ENCODE measurements at regions not wholly inside any gene's neighbourhood (a gene's known extent, or its start where the extent isn't known, plus 50 kb on each side); places are given as distances from the start of the nearest gene placed in this dataset.

DNA sequence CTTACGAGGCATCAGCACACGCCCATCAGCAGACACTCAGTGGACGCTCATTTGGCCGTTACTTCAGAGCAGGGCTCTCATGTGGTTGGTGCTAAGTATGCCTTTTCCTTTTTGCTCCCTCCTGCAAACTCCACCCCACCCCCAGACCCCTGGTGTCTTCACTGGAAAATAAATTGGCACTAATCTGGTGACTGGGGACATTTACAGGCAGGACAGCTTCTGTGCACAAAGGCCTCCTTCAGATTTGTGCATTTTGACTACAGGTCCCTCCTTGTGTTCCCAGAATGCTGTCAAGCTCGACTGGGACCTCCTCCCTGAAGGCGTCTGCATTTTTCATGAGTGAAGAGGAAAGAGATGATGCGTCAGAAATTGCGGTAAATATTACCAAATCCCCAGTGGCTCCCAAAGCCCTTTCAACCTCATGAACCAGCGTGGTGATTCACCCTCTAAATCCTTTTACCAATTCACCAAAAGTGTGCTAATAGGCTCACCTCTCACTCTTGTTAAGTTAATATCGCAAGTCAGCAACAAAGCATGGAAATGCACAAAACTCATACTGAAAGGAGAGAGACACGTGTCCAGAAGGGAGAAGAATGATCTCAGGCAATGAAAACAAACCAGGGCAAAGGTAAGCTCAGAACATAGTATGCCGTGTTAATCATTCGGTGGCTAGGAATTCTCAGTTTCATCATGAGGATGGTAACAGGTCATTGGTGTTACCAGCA is 119.0 kb downstream of the NKX6-1 start:
- H3K4me3 ChIP-seq (ENCODE audit: low read length), result no peak overlapping the region
- TF ChIP-seq, protein P1, sequence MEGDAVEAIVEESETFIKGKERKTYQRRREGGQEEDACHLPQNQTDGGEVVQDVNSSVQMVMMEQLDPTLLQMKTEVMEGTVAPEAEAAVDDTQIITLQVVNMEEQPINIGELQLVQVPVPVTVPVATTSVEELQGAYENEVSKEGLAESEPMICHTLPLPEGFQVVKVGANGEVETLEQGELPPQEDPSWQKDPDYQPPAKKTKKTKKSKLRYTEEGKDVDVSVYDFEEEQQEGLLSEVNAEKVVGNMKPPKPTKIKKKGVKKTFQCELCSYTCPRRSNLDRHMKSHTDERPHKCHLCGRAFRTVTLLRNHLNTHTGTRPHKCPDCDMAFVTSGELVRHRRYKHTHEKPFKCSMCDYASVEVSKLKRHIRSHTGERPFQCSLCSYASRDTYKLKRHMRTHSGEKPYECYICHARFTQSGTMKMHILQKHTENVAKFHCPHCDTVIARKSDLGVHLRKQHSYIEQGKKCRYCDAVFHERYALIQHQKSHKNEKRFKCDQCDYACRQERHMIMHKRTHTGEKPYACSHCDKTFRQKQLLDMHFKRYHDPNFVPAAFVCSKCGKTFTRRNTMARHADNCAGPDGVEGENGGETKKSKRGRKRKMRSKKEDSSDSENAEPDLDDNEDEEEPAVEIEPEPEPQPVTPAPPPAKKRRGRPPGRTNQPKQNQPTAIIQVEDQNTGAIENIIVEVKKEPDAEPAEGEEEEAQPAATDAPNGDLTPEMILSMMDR (conservative IDR thresholded peaks at IDR 0.05; ENCODE audit: low read length), result no peak
- peak; percentile 78 for DNase-seq (ENCODE audit: low read depth)

DNA sequence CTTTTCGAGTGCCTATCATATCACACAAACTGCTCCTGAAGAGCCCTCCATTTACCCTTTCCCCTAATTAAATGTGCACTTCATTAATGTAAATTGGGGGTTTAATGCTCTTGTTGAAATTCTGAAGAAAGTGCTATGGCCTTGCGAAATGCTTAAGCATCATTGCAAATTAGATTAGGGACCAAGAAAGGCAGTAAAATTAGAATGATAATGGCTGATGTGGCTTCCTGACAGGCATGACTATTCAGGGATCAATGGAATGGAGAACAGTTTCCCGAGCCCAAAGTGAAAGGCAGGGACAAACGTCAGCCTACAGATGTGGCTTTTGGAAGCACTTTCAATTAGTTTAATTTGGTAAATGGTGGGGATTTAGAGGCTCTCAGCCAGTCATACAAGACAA is 120.1 kb downstream of the NKX6-1 start:
- H3K4me3 ChIP-seq (ENCODE audit: low read length), result no peak overlapping the region
- no peak for DNase-seq (ENCODE audit: low read depth)
- TF ChIP-seq, protein P1 (conservative IDR thresholded peaks at IDR 0.05; ENCODE audit: low read length), result no peak

DNA sequence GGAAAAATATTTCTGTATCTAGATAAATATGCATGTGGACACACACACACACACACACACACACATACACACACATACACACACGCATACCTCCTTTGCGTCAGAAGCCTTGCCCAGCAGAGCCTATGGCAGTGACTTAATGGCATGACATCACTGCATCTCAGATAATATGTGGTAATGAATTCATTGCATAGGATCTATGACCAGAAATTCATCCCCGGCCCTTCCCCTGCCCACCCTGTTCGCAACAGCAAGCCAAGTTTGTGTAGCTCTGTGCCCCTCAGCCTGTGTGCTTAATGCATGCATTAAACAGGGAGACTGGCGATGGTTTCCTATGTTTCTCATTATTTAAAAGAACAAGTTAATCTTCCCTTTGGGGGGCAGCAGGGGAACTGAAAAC is 120.7 kb downstream of the NKX6-1 start:
- H3K4me3 ChIP-seq (ENCODE audit: low read length), result no peak overlapping the region
- TF ChIP-seq, protein P1 (conservative IDR thresholded peaks at IDR 0.05; ENCODE audit: low read length), result no peak

DNA sequence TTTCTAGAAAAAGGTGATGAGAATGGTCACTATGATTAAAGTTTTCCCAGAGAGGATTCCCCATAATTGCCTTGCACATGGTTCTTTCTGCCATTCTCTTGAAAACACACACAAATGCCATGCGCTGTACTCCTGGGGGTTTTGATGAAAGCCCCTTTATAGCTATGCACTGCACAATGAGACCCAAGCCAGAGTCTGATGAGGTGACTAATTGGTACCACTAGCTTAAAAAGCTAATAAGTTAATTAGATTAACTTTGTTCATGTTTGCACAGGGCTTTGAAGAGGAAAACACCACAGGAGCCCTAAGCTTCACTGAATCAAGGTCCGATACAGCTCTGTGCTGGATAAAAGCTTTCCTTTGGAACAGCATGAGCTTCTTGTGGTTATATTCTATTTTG is 132.2 kb downstream of the NKX6-1 start:
- TF ChIP-seq, protein P1 (conservative IDR thresholded peaks at IDR 0.05; ENCODE audit: low read length), result no peak
- no peak for DNase-seq (ENCODE audit: low read depth)
- H3K4me3 ChIP-seq (ENCODE audit: low read length), result no peak overlapping the region

More for the DNA sequence above, 120.7 kb downstream of the NKX6-1 start:
- DNase-seq (ENCODE audit: low read depth), result no peak

DNA sequence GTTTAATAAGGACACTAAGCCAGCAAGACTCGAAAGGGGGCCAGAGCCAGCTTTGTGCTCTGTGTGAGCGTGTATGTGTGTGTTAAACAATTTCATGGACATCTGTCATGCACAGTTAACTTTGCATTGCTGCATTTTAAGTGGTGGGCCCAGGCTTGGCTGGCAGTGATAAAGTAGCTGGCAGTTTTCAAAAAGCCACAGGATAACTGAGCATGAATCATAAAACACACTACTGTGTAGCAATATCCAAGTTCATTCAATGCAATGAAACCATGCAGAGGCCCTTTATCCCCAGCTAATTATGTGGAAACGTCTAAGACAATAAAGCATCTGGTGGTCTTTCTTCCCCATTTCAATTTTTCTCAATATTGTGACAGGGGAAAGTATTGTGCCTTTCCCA is 132.9 kb downstream of the NKX6-1 start:
- TF ChIP-seq, protein P1 (conservative IDR thresholded peaks at IDR 0.05; ENCODE audit: low read length), result no peak
- DNase-seq (ENCODE audit: low read depth), result peak; percentile 5
- no peak overlapping the region for H3K4me3 ChIP-seq (ENCODE audit: low read length)

DNA sequence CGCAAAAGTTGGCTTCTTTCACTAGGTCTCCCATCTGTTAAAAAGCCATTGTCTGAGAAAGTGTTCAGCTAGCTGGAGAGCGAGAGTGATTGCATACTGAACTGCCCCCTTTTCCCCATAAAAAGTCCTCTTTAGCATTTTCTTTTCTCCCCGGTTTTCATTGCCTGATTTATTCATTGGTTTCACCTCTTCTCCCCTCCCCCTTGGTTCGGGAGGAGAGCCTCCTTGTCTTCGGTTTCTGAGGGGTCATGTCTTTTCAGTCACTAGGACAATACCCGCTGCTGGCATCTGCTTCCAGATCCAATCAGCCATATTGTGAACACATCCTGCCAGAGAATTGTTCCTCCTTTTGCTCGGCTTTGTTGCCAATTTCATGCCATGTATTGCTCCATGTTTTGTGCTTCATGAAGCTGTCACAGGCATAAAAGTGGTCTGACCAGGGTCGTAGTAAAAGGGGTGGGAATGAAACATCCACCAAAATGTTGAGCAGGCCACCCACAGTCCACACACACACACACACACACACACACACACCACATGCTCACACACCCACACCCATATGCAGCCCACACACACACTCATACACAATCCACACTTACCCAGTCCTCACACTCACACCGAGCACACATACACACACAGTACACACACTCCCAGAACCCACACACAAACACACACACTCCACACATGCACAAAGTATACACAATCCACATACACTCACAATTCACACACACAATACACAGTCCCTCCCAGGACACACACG is 136.0 kb downstream of the NKX6-1 start:
- H3K4me3 ChIP-seq (ENCODE audit: low read length), result no peak overlapping the region
- DNase-seq (ENCODE audit: low read depth), result no peak
- TF ChIP-seq, protein P1 (conservative IDR thresholded peaks at IDR 0.05; ENCODE audit: low read length), result no peak

DNA sequence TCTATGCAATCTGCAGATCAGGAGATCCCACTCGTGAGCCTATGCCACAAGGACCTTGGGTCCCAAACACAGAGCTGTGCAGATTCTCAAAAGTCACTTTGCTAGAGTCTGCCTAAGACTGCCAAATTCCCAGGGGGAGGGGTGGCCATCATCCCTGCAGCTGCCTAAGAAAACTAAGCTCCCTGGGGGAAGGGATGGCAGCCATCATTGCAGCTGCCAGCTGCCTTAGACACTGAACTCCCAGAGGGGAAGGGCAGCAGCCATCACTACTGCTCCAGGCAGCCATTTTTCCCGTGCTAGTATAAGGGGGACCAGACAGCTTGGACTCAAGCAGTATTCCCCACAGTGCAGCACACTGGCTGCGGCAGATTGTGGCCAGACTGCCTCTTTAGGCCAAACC is 156.9 kb downstream of the NKX6-1 start:
- H3K4me3 ChIP-seq (ENCODE audit: low read length), result no peak overlapping the region
- TF ChIP-seq, protein P1 (conservative IDR thresholded peaks at IDR 0.05; ENCODE audit: low read length), result no peak
- DNase-seq (ENCODE audit: low read depth), result no peak
